Bone marrow (tissue), 2 donors: ENCODE measurements at regions not wholly inside any gene's neighbourhood (a gene's known extent, or its start where the extent isn't known, plus 50 kb on each side); places are given as distances from the start of the nearest gene placed in this dataset.
"Not testable (repeated sequence)": the region's sequence is repeated elsewhere in the genome, so short reads cannot be mapped to it uniquely, and the experiment has no call there.

Experiments used
- DNase-seq, 2 donors: peaks; one replicate each; lab custom pipeline; 2025; lab: John Stamatoyannopoulos, UW

GRCh38 chr12:88706286-88706685 lies 126.0 kb upstream of the KITLG start:
- DNase-seq = no peak

GRCh38 chr12:88703790-88704189 lies 123.5 kb upstream of the KITLG start:
- DNase-seq = no peak

GRCh38 chr12:88698471-88698870 lies 118.2 kb upstream of the KITLG start:
- DNase-seq = no peak

GRCh38 chr12:88693837-88694445 lies 113.7 kb upstream of the KITLG start:
- DNase-seq = no peak

- DNase-seq = no peak
Observed at GRCh38 chr12:88691811-88692210, 111.5 kb upstream of the KITLG start.

GRCh38 chr12:88684610-88685009 lies 104.3 kb upstream of the KITLG start:
- DNase-seq = no peak

- no peak for DNase-seq
Observed at GRCh38 chr12:88684170-88684569, 103.9 kb upstream of the KITLG start.

- DNase-seq = no peak
Observed at GRCh38 chr12:88683628-88684027, 103.4 kb upstream of the KITLG start.

- no peak for DNase-seq
Observed at GRCh38 chr12:88681271-88681670, 101.0 kb upstream of the KITLG start.

- no peak for DNase-seq
Observed at GRCh38 chr12:88677464-88677863, 97.2 kb upstream of the KITLG start.

GRCh38 chr12:88667615-88668014 lies 87.3 kb upstream of the KITLG start:
- not testable (repeated sequence) for DNase-seq

GRCh38 chr12:88665071-88665470 lies 84.8 kb upstream of the KITLG start:
- no peak for DNase-seq

GRCh38 chr12:88662961-88663360 lies 82.7 kb upstream of the KITLG start:
- no peak for DNase-seq

- DNase-seq = no peak
Observed at GRCh38 chr12:88662093-88662492, 81.8 kb upstream of the KITLG start.

GRCh38 chr12:88658009-88658408 lies 77.7 kb upstream of the KITLG start:
- DNase-seq = no peak

GRCh38 chr12:88650715-88651114 lies 70.4 kb upstream of the KITLG start:
- no peak for DNase-seq

GRCh38 chr12:88648625-88649024 lies 68.4 kb upstream of the KITLG start:
- no peak for DNase-seq

GRCh38 chr12:88646824-88647223 lies 66.6 kb upstream of the KITLG start:
- DNase-seq = no peak

GRCh38 chr12:88645816-88646215 lies 65.5 kb upstream of the KITLG start:
- no peak for DNase-seq

- DNase-seq = no peak
Observed at GRCh38 chr12:88644946-88645702, 64.9 kb upstream of the KITLG start.

GRCh38 chr12:88643685-88644084 lies 63.4 kb upstream of the KITLG start:
- no peak for DNase-seq

GRCh38 chr12:88642675-88643431 lies 62.6 kb upstream of the KITLG start:
- DNase-seq = no peak
